ENCODE measurements at regions not wholly inside any gene's neighbourhood (a gene's known extent, or its start where the extent isn't known, plus 50 kb on each side); places are given as distances from the start of the nearest gene placed in this dataset.

- Histone ChIP-seq H3K27me3 (ENCODE audit: insufficient read depth, low read depth, low read length) (no peaks in the 10 kb centered on the region), H3K9me2 (ENCODE audit: insufficient read depth, low read length) (no peaks in the 10 kb centered on the region), H3K27ac (ENCODE audit: low read length) (no peak overlapping the region), H3K9ac (ENCODE audit: low read length) (no peak overlapping the region), H3F3A (ENCODE audit: insufficient read depth, low read length, poor library complexity, severe bottlenecking) (no peaks in the 10 kb centered on the region), H3K4me3 (ENCODE audit: low read length) (no peak overlapping the region), H3K4me2 (ENCODE audit: low read length) (no peak overlapping the region), H3K36me3 (ENCODE audit: insufficient read depth, low read length) (no peaks in the 10 kb centered on the region), H3K9me3 (ENCODE audit: low read length) (no peaks in the 10 kb centered on the region), H4K20me1 (ENCODE audit: insufficient read depth) (no peaks in the 10 kb centered on the region), H3K79me2 (replicated peaks; ENCODE audit: insufficient read depth, low read length) (no peaks in the 10 kb centered on the region), H2AFZ (ENCODE audit: low read depth, low read length) (no peak overlapping the region)
- TF ChIP-seq EP300 (conservative IDR thresholded peaks at IDR 0.05; ENCODE audit: poor library complexity, severe bottlenecking) (no peak), MXI1 (conservative IDR thresholded peaks at IDR 0.05; ENCODE audit: poor library complexity, severe bottlenecking) (no peak), REST (IDR thresholded peaks at IDR 0.05; ENCODE audit: borderline replicate concordance) (no peak), EZH2 (IDR thresholded peaks at IDR 0.05; ENCODE audit: borderline replicate concordance, insufficient read depth, low read length, poor library complexity, severe bottlenecking) (no peak), TAF1 (IDR thresholded peaks at IDR 0.05; ENCODE audit: low read depth) (no peak), RAD21 (conservative IDR thresholded peaks at IDR 0.05) (no peak), SMC3 (conservative IDR thresholded peaks at IDR 0.05; ENCODE audit: poor library complexity) (no peak), POLR2AphosphoS5 (IDR thresholded peaks at IDR 0.05) (no peak)
- TF ChIP-seq, protein P1, sequence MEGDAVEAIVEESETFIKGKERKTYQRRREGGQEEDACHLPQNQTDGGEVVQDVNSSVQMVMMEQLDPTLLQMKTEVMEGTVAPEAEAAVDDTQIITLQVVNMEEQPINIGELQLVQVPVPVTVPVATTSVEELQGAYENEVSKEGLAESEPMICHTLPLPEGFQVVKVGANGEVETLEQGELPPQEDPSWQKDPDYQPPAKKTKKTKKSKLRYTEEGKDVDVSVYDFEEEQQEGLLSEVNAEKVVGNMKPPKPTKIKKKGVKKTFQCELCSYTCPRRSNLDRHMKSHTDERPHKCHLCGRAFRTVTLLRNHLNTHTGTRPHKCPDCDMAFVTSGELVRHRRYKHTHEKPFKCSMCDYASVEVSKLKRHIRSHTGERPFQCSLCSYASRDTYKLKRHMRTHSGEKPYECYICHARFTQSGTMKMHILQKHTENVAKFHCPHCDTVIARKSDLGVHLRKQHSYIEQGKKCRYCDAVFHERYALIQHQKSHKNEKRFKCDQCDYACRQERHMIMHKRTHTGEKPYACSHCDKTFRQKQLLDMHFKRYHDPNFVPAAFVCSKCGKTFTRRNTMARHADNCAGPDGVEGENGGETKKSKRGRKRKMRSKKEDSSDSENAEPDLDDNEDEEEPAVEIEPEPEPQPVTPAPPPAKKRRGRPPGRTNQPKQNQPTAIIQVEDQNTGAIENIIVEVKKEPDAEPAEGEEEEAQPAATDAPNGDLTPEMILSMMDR (IDR thresholded peaks at IDR 0.05; ENCODE audit: poor library complexity, severe bottlenecking): no peak
Observed at GRCh38 chr3:128548021-128548420, 55.0 kb upstream of the GATA2 start.

GRCh38 chr3:128547368-128547987 is 54.5 kb upstream of the GATA2 start:
- TF ChIP-seq TAF1 (IDR thresholded peaks at IDR 0.05; ENCODE audit: low read depth): no peak
- no peak for TF ChIP-seq POLR2AphosphoS5 (IDR thresholded peaks at IDR 0.05)
- no peak for TF ChIP-seq REST (IDR thresholded peaks at IDR 0.05; ENCODE audit: borderline replicate concordance)
- TF ChIP-seq MXI1 (conservative IDR thresholded peaks at IDR 0.05; ENCODE audit: poor library complexity, severe bottlenecking): no peak
- TF ChIP-seq RAD21 (conservative IDR thresholded peaks at IDR 0.05): no peak
- TF ChIP-seq EZH2 (IDR thresholded peaks at IDR 0.05; ENCODE audit: borderline replicate concordance, insufficient read depth, low read length, poor library complexity, severe bottlenecking): no peak
- TF ChIP-seq EP300 (conservative IDR thresholded peaks at IDR 0.05; ENCODE audit: poor library complexity, severe bottlenecking): no peak
- TF ChIP-seq SMC3 (conservative IDR thresholded peaks at IDR 0.05; ENCODE audit: poor library complexity): no peak
- TF ChIP-seq, protein P1 (IDR thresholded peaks at IDR 0.05; ENCODE audit: poor library complexity, severe bottlenecking): no peak
- H3K79me2 ChIP-seq (replicated peaks; ENCODE audit: insufficient read depth, low read length): no peaks in the 10 kb centered on the region
- no peak overlapping the region for H3K4me3 ChIP-seq (ENCODE audit: low read length)
- H2AFZ ChIP-seq (ENCODE audit: low read depth, low read length): peak overlapping the region; percentile 27
- no peaks in the 10 kb centered on the region for H3K9me2 ChIP-seq (ENCODE audit: insufficient read depth, low read length)
- H3K27ac ChIP-seq (ENCODE audit: low read length): no peak overlapping the region
- H4K20me1 ChIP-seq (ENCODE audit: insufficient read depth): no peaks in the 10 kb centered on the region
- H3K36me3 ChIP-seq (ENCODE audit: insufficient read depth, low read length): no peaks in the 10 kb centered on the region
- H3K9ac ChIP-seq (ENCODE audit: low read length): no peak overlapping the region
- no peaks in the 10 kb centered on the region for H3K27me3 ChIP-seq (ENCODE audit: insufficient read depth, low read depth, low read length)
- no peak overlapping the region for H3K4me2 ChIP-seq (ENCODE audit: low read length)
- no peaks in the 10 kb centered on the region for H3K9me3 ChIP-seq (ENCODE audit: low read length)
- no peaks in the 10 kb centered on the region for H3F3A ChIP-seq (ENCODE audit: insufficient read depth, low read length, poor library complexity, severe bottlenecking)
